ENCODE measurements at regions not wholly inside any gene's neighbourhood (a gene's known extent, or its start where the extent isn't known, plus 50 kb on each side); places are given as distances from the start of the nearest gene placed in this dataset.

DNA sequence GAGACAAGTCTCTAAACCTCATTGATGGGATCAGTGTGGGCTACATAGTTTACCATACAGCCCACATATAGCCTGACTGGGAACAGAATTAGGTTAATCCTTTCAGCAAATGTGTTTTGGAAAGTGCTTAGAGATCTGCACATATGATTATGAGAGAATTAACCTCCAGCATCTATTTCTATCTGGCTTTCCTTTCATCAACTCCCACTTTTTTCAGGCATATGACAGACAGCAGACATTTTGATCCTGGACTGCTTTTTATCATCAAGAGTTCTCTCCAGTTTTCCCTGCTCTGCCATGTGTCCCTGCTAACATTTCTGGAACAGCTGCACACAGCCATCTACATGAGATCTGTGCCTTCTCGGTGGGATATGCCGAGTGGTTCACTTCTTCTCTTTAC is 139.5 kb upstream of the LRP1B start:
- no peak for DNase-seq (ENCODE audit: low read depth, low spot score)

DNA sequence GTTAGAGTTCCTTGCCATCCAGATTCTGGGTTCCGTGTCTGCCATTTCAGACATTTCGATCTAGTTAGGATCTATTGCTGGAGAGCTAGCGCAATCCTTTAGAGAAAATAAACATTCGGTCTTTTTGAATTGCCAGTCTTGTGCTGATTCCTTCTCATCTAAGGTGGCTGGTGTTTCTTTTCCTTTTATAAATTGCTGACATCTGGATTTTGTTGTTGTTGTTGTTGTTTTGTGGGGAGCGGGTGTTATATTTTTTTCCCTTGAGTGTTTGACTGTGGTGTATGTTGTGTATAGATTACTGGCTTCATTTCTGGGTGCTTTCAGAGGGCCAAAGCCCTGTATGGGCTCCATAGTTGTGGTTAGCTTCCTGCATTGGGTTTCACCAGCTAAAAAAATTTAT is 128.5 kb upstream of the LRP1B start:
- DNase-seq (ENCODE audit: low read depth, low spot score), result no peak

DNA sequence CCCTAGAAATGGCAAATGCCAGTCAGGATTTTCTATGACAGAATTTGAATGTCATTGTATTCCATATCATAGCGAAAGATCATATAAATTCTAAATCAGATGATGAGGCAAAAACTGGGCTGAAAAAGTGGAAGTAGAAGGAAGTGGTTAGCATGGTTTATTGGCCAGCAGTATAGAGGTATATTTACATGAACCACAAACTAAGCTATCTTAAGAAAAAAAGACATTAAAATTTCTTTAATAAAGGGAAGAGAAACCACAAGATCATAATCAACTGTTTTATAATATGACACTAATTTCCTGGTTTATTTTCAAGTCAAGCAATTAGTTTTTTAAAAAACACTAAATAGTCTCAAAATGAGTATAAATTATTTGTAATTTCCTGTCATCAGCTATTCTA is 123.2 kb upstream of the LRP1B start:
- no peak for DNase-seq (ENCODE audit: low read depth, low spot score)

DNA sequence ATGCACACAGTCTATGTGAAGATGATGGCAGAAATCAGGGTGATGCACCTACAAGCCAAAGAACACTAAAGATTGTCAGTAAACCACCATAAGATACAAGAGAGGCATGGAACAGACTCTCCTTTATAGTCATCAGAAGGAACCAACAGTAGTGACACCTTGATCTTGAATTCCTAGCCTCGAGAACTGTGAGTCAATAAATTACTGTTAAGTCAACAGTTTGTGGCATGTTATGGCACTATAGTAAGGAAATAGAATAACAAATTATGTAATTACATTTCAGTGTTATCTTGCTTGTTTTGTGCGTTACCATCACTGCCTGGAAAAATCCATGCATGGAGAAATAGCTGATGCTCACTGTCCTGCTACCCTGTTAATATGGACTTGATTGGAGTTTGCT is 110.2 kb upstream of the LRP1B start:
- DNase-seq (ENCODE audit: low read depth, low spot score), result no peak

DNA sequence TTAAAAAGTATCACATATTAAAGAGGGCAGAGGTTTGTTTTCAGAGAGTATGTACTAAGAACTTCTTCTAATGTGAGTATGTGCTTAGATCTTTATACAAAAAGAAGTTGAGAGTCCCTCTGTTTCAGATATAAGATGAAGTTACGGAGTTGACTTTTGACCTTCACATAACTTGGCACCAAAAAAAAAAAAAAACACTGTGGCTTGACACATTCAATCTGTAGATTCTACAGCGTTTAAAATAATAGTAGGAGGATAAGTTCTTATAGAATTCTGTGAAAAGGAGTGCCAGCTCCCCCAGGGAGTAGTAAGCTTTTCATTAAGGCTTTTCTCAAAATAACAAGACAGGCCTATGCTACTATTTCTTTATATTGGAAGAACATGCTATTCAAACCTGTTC is 105.4 kb upstream of the LRP1B start:
- no peak for DNase-seq (ENCODE audit: low read depth, low spot score)

DNA sequence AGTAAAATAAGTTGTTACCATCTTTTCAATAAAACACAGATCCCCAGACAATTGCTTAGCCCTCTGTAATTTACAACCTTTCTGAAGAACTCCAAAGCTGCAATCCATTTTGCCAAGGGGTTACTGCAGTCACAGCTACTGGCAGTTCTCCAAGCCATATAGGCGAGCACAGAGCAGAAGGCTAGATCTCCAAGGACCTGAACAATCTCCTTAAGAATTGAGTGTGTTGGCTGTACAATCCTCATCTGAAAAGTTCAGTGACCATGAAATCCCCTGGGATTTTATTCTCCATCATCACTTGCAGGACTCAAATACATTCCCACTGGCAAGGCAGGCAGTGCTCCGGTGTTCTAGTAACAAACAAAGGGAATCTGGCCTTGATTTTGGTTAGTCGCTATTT is 103.9 kb upstream of the LRP1B start:
- DNase-seq (ENCODE audit: low read depth, low spot score), result no peak

DNA sequence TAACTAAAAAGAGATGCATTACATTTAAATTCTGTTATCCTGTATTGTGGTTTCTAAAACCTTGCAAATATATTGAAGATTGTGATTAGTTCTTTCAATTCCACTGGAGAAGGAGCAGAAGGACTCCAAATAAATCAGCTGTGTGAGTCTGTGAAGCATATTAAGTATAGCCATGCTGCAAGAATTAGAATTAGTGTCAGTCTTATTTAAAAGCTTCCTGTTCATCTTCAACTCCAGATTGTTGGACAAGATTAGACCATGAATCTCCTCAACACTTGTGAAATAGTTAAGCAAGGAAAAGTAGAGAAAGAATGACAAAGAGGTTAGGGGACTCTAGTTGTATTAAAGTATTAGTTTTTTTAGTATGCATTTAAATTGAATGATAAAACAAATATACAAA is 92.5 kb upstream of the LRP1B start:
- no peak for DNase-seq (ENCODE audit: low read depth, low spot score)

DNA sequence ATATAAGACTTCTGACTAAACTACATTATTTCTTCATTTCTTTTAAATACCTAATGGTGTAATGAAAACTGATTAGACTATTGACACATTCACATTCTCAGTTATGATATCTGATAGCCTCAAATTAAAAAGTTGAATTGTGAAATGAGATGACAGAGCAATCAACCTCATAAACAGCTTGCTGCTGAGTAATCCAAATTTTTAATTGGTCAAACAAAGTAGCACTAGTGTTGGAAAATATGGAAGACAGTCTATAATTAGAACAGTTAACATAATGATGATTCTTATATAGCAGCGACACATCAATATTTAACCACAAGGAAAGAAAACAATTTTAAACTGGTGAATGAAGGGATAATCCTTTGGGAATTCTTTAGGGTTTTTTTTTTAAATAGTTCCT is 91.9 kb upstream of the LRP1B start:
- DNase-seq (ENCODE audit: low read depth, low spot score), result no peak

DNA sequence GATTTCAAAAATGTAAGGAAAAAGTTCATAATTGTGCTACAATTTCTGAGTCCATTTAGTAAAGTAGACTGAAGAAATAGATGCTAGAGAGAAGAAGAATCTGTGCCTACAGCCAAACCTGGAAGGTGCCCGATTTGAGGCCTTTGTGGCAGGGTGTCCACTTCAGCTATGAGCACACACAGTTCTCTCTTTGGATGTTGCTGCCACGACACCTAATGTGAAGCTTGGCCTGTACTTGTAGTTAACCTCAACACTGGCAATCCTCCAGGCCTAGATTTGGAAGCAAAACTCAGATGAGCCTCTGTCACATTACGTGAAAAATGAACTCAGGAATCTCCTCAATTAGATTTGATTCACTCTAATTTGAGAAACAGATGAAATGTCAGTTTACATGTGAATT is 90.1 kb upstream of the LRP1B start:
- no peak for DNase-seq (ENCODE audit: low read depth, low spot score)

DNA sequence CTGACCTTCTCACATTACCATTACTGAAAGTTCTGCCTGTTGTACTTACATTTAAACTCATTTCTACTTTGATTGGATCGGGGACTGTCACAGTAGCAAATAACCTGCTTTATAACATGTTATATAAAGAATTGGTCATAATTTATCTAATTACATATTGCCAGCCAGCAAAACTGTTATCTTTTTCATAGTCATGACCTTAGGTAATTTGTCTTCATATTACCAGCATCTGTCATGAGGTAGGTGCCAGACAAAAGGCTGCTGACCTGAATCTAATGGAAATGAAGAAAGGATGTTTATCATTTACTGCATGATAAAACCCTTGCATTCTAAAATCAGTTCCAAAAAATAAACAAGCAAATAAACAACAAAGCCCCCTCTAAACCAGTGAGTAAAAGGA is 89.4 kb upstream of the LRP1B start:
- DNase-seq (ENCODE audit: low read depth, low spot score), result no peak

DNA sequence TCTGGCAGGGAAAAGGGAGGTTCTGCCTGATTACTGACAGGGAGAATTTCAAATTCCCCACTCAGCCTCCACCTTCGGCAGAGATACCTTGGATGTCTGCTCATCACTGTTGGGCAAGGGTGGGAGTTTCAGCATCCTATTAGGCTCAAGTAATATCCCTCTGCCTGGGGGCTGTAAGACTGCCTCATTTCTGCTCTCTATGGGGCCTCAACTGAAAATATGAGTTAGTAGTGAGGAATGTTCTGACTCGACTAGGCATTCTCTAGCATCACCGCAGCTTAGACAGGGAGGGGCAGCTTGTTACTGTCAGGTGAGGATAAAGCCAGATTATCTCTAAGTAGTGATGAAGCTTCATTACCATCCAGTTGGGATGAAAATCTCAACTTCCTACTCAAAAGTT is 87.7 kb upstream of the LRP1B start:
- no peak for DNase-seq (ENCODE audit: low read depth, low spot score)

DNA sequence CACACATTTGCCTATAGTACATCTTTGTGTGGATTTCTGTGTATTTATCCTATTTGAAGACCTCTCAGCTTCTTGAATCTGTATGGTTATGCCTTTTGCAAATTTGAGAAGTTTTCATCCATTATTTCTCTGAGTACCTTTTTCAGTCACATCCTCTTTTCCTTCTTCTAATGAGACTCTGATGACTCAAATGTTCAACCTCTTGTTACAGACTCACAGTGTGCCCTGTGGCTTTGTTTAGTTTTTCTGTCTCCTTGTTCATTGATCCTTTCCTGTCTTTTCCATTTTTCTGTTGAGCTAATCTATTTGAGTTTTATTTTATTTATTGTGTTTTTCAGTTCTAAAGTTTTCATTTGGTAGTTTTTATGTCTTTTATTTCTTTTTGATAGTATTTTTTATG is 87.0 kb upstream of the LRP1B start:
- no peak for DNase-seq (ENCODE audit: low read depth, low spot score)

DNA sequence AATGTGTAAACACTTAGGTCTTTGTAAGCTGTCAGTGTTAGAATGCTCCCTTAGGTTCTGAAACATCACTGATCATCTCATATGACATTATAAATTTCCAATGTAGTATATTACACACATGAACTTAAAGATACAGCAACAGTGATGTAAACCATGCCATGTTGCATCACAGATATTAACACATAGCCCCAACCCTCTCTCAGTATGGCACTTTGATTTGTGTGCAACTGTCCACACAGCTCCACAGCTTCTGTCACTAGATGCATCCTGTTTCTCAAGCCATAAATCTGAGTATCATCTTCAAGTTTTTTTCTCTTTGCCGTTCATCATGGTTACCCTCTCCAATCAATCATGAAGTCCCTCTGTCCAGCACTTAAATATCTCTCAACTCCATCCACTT is 69.2 kb upstream of the LRP1B start:
- DNase-seq (ENCODE audit: low read depth, low spot score), result no peak

DNA sequence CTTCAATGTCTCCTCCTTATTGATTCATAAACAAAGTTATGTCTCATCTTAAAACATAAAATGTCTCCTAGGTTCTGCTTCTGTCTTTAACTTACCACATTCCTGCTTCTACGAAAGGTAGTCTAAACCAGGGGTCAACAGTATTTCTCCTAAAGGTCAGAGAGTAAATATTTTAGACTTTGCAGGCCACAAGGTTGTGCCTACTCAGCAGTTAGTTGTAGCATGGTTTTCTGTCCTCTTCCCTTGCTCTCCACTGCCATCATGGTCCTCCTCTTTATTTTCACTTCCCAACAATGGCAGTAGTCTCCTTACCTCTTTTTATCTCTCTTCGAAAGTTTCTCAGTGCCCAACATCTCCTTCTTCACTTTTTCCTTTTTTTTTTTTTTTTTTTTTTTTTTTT is 68.3 kb upstream of the LRP1B start:
- no peak for DNase-seq (ENCODE audit: low read depth, low spot score)

DNA sequence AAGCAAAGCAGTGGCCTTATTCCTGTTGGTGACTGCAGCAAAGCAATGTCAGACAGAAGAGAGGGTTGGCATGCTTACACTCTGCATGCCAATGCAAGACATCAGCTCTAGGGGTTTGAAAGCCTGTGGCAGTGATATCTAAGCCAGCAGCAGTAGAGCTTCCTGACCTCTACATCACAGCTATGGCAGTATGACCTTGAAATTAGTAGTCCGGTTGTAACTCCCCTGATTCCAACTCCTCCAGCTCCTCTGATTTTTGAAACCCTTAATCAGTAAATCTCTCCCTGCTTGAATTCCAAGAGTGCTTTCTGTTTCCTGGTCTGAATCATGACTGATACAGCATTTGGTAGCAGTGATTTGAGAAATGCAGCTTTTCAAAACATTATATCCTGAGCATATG is 60.0 kb upstream of the LRP1B start:
- DNase-seq (ENCODE audit: low read depth, low spot score), result no peak

DNA sequence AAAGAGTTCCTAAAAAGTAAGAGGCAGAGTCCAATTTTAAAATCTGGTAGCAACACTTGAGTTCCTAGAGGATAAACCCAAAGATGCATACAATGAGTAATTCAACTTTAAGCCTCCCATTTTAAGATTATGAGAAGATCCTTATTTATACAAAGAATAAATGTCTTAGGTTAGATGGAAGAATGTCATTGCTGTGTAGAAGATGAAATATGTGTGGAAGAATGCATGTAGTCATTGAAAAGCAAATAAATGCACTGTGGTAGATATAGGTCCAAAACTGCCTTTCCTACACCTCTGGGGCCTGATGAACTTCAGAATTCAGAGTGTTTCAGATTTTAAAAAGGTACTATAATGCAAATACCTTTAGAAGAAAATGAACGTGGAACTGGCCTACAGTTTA is 58.7 kb upstream of the LRP1B start:
- DNase-seq (ENCODE audit: low read depth, low spot score), result no peak

DNA sequence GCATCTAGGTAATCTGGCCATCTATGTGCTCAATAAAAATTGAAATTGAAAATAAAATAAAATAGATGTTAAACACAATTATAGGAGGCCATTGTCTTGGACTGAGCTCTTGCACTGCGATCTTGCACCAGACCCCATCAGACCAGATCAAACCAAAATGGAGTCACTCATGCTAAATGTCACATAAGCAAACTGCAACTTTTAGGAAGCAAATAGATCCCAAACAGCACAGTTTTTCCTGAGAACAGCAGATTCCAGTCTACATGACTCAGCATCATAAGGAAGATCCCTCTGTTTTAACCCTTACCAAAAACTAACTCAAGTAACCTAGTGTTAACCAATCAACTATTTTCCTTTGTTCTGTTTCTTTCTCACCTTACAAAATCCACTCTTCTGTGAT is 57.7 kb upstream of the LRP1B start:
- DNase-seq (ENCODE audit: low read depth, low spot score), result no peak

DNA sequence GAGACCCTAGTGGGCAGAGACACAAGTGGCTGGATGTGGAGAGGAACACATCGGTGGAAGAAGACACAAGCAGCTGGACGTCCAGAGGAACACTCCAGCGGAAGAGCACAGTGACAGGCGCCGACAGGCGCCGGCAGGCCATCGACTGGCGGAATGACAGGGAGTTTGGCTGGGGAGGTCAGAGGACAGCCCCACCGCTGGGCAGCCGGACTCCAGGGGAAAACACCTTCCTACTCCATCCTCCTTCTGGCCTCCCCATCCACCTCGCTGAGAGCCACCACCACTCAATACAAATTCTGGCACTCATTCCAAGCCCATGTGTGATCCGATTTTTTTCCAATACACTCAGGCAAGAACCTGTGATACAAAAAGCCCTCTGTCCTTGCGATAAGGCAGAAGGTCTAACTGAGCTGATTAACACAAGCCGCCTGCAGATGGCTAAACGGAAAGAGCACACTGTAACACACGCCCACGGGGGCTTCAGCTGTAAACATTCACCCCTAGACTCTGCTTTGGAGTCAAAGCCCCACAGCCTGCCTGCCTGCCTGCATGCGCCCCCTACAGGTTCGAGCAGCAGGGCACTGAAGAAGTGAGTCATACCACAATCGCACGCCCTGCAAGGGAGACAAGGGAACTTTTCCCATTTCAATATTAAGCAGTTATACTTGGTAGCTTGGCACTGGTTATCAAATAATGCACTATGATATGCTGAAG is 50.2 kb upstream of the LRP1B start:
- DNase-seq (ENCODE audit: low read depth, low spot score), result peak; percentile 76

Measured in ELF-1 (cell line).